ENCODE measurements at regions not wholly inside any gene's neighbourhood (a gene's known extent, or its start where the extent isn't known, plus 50 kb on each side); places are given as distances from the start of the nearest gene placed in this dataset.

GRCh38 chr6:91860541-91861335 is 1273.9 kb upstream of the MAP3K7 start:
- Histone ChIP-seq H3K4me1 (no peaks in the 10 kb centered on the region), H3K9me3 (no peaks in the 10 kb centered on the region), H3K4me3 (no peak overlapping the region), H3K27ac (no peak overlapping the region), H3K36me3 (no peaks in the 10 kb centered on the region), H3K27me3 (no peaks in the 10 kb centered on the region)
- intact Hi-C loops (cut with DNase I): no loop called here
- WGBS, 2 donors: 39 to 42% methylated on average over 4 of the region's 4 CpGs
- no peak for TF ChIP-seq CTCF (IDR thresholded peaks at IDR 0.05)
- no peak for DNase-seq
- FAIRE-seq: no peak
- no peak for ATAC-seq

GRCh38 chr6:91852252-91852651 is 1265.4 kb upstream of the MAP3K7 start:
- no peak overlapping the region for H3K4me3 ChIP-seq
- no peaks in the 10 kb centered on the region for H3K4me1 ChIP-seq
- no peak for TF ChIP-seq CTCF (IDR thresholded peaks at IDR 0.05)
- no peak for ATAC-seq
- no peak overlapping the region for H3K27ac ChIP-seq
- H3K27me3 ChIP-seq: no peaks in the 10 kb centered on the region
- DNase-seq: no peak
- no peak for FAIRE-seq
- H3K36me3 ChIP-seq: no peaks in the 10 kb centered on the region
- 42 to 43% methylated on average over 1 of the region's 1 CpG for WGBS, 2 donors
- intact Hi-C loops (cut with DNase I): no loop called here
- H3K9me3 ChIP-seq: no peaks in the 10 kb centered on the region

- intact Hi-C loops (cut with DNase I): no loop called here
- no peaks in the 10 kb centered on the region for H3K36me3 ChIP-seq
- no peak overlapping the region for H3K4me3 ChIP-seq
- ATAC-seq (no peak), DNase-seq (no peak), FAIRE-seq (no peak)
- WGBS, 2 donors: 77 to 87% methylated on average over 2 of the region's 2 CpGs
- no peaks in the 10 kb centered on the region for H3K4me1 ChIP-seq
- H3K27ac ChIP-seq: no peak overlapping the region
- H3K9me3 ChIP-seq: no peaks in the 10 kb centered on the region
- no peak for TF ChIP-seq CTCF (IDR thresholded peaks at IDR 0.05)
- H3K27me3 ChIP-seq: no peaks in the 10 kb centered on the region
Measured at GRCh38 chr6:91834813-91835212, 1247.9 kb upstream of the MAP3K7 start.

GRCh38 chr6:91827151-91827550 is 1240.3 kb upstream of the MAP3K7 start:
- Histone ChIP-seq H3K4me3 (no peak overlapping the region), H3K9me3 (no peaks in the 10 kb centered on the region), H3K36me3 (no peaks in the 10 kb centered on the region), H3K4me1 (no peaks in the 10 kb centered on the region), H3K27ac (no peak overlapping the region), H3K27me3 (no peaks in the 10 kb centered on the region)
- intact Hi-C loops (cut with DNase I): no loop called here
- no peak for TF ChIP-seq CTCF (IDR thresholded peaks at IDR 0.05)
- WGBS, 2 donors: 51 to 75% methylated on average over 2 of the region's 2 CpGs
- DNase-seq: no peak
- ATAC-seq: no peak
- FAIRE-seq: no peak

- intact Hi-C loops (cut with DNase I): no loop called here
Measured at GRCh38 chr6:91826128-91826527, 1239.3 kb upstream of the MAP3K7 start.

More at GRCh38 chr6:91826128-91826527, 1239.3 kb upstream of the MAP3K7 start:
- no peaks in the 10 kb centered on the region for H3K36me3 ChIP-seq
- WGBS, 2 donors: 60 to 76% methylated on average over 2 of the region's 2 CpGs
- H3K27ac ChIP-seq: no peak overlapping the region
- H3K4me1 ChIP-seq: no peaks in the 10 kb centered on the region
- TF ChIP-seq CTCF (IDR thresholded peaks at IDR 0.05): no peak
- DNase-seq: no peak
- H3K9me3 ChIP-seq: no peaks in the 10 kb centered on the region
- no peak for FAIRE-seq
- no peak overlapping the region for H3K4me3 ChIP-seq
- H3K27me3 ChIP-seq: no peaks in the 10 kb centered on the region
- ATAC-seq: no peak
